ENCODE measurements at regions not wholly inside any gene's neighbourhood (a gene's known extent, or its start where the extent isn't known, plus 50 kb on each side); places are given as distances from the start of the nearest gene placed in this dataset.

GRCh38 chr15:100714749-100715342, 112.5 kb downstream of the ASB7 start (continued):
- TF ChIP-seq ETS1 (IDR thresholded peaks at IDR 0.05) (no peak), ZNF114 (CRISPR knock-in tag; IDR thresholded peaks at IDR 0.05) (no peak), ZNF331 (CRISPR knock-in tag; IDR thresholded peaks at IDR 0.05; ENCODE audit: low read depth) (no peak), EZH2 (IDR thresholded peaks at IDR 0.05; ENCODE audit: low read depth, unreplicated experiment) (no peak)

- no peaks in the 10 kb centered on the region for H3K36me3 ChIP-seq (ENCODE audit: insufficient read depth)
- no peaks in the 10 kb centered on the region for H4K20me1 ChIP-seq (replicated peaks; ENCODE audit: insufficient read depth)
- H3K4me3 Mint-ChIP-seq: no peak overlapping the region
- no peaks in the 10 kb centered on the region for H3K79me2 ChIP-seq (replicated peaks; ENCODE audit: insufficient read depth)
- H3K9me2 ChIP-seq (ENCODE audit: insufficient read depth): 0 out of 2 replicates have a peak, but pooled peaks cover 5% of the 10 kb centered on the region
- DNase-seq (ENCODE audit: low spot score): no peak
- no peak overlapping the region for H3K27ac Mint-ChIP-seq
- H3K9me3 Mint-ChIP-seq: peaks cover 8% of the 10 kb centered on the region
- no peak overlapping the region for H3K27ac ChIP-seq (ENCODE audit: low read depth)
- H3K4me1 ChIP-seq (ENCODE audit: insufficient read depth): no peaks in the 10 kb centered on the region
- no peaks in the 10 kb centered on the region for H3K27me3 ChIP-seq (ENCODE audit: insufficient read depth)
- H3K36me3 Mint-ChIP-seq (ENCODE audit: low read depth): peaks cover 3% of the 10 kb centered on the region; the same call in 1 of the 3 replicates
- no peak overlapping the region for H2AFZ ChIP-seq
- ATAC-seq: no peak
- H3K27me3 Mint-ChIP-seq (ENCODE audit: insufficient read depth, low read depth, poor library complexity): peaks cover 7% of the 10 kb centered on the region
- no peaks in the 10 kb centered on the region for H3F3A ChIP-seq (replicated peaks; ENCODE audit: low read depth)
- H3K4me3 ChIP-seq: no peak overlapping the region
- H3K4me1 Mint-ChIP-seq: no peaks in the 10 kb centered on the region; the same call in 2 of the 3 replicates
- H3K4me2 ChIP-seq: no peak overlapping the region
- no peak for TF ChIP-seq POLR2AphosphoS5 (IDR thresholded peaks at IDR 0.05; ENCODE audit: low read depth)
- TF ChIP-seq EZH2phosphoT487 (IDR thresholded peaks at IDR 0.05; ENCODE audit: unreplicated experiment): no peak
- TF ChIP-seq CTCF (conservative IDR thresholded peaks at IDR 0.05; ENCODE audit: low read depth in 2 of 2): no peak
- TF ChIP-seq ZNF114 (CRISPR knock-in tag; IDR thresholded peaks at IDR 0.05): no peak
- TF ChIP-seq CREB1 (CRISPR knock-in tag; IDR thresholded peaks at IDR 0.05; ENCODE audit: low read depth): no peak
- TF ChIP-seq ETS1 (IDR thresholded peaks at IDR 0.05): no peak
- no peak for TF ChIP-seq REST (IDR thresholded peaks at IDR 0.05; ENCODE audit: unreplicated experiment)
- no peak for TF ChIP-seq STAT1 (IDR thresholded peaks at IDR 0.05; ENCODE audit: unreplicated experiment)
- no peak for TF ChIP-seq JUNB (IDR thresholded peaks at IDR 0.05; ENCODE audit: unreplicated experiment)
Observed at GRCh38 chr15:100715571-100716455, 113.4 kb downstream of the ASB7 start.

All from GM23338 (cell line).